ENCODE measurements at regions not wholly inside any gene's neighbourhood (a gene's known extent, or its start where the extent isn't known, plus 50 kb on each side); places are given as distances from the start of the nearest gene placed in this dataset.

DNA sequence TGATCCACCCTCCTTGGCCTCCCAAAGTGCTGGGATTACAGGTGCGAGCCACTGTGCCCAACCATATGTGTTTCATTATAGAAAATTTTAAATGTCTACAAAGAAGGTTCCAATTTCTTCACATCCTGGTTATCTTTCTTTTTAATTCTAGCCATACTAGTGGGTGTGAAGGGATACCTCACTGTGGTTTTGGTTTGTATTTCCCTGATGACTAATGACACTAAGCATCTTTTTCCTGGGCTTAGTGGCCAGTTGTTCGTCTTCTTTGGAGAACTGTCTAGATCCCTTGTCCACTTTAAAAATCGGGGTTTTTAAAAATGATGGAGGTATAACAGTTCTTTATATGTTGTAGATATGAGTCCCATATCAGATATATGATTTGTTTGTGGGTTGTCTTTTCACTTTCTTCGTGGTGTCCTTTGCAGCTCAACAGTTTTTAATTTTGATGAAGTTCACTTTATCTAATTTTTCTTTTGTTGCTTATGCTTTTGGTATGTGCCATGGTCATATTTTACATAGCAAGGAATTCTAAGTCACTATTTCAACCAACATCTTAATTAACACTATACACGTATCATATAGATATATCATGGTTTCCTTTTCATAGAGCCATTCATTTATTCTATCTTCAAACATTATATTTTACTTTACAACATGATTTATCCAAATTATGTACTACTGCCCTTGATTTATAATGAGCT lies 135.0 kb upstream of the RIOK3 start:
- no peak for TF ChIP-seq POLR2A (IDR thresholded peaks at IDR 0.05)
- no peak for TF ChIP-seq CTCF (IDR thresholded peaks at IDR 0.05)

Measured in sigmoid colon (tissue), 3 donors.